Naive B cell (primary cell): ENCODE measurements at regions not wholly inside any gene's neighbourhood (a gene's known extent, or its start where the extent isn't known, plus 50 kb on each side); places are given as distances from the start of the nearest gene placed in this dataset.

Source experiments
- ATAC-seq, 2 donors: fragments of 150-1000 bp; cut with Tn5 transposase; 2 replicates each; pipeline ENCODE4 v1.10.0; 2021; ENCODE audit warnings: low read depth in 2 of 2, mild to moderate bottlenecking in 2 of 2, moderate library complexity in 2 of 2
- DNase-seq: peaks from one replicate; pipeline ENCODE4 v3.0.0; 2022
- H3K27ac Mint-ChIP-seq, 6 donors: one replicate each; pipeline ENCODE4 v1.8.0; 2020 to 2022; ENCODE audit warnings: mild to moderate bottlenecking in 6 of 6, mixed read lengths in 6 of 6, moderate library complexity in 5 of 6, inconsistent platforms in 2 of 6
- H3K27me3 Mint-ChIP-seq, 3 donors: one replicate each; pipeline ENCODE4 v1.8.0; 2021 to 2022; ENCODE audit warnings: mixed read lengths in 3 of 3, mild to moderate bottlenecking in 1 of 3
- H3K36me3 Mint-ChIP-seq, 2 donors: one replicate each; pipeline ENCODE4 v1.8.0; 2020 to 2022; ENCODE audit warnings: mixed read lengths in 2 of 2, inconsistent platforms in 1 of 2, mild to moderate bottlenecking in 1 of 2
- H3K4me1 Mint-ChIP-seq, 3 donors: one replicate each; pipeline ENCODE4 v1.8.0; 2020 to 2022; ENCODE audit warnings: mixed read lengths in 3 of 3, inconsistent platforms in 1 of 3, mild to moderate bottlenecking in 1 of 3, moderate library complexity in 1 of 3
- H3K4me3 Mint-ChIP-seq, 8 donors: one replicate each; pipeline ENCODE4 v1.8.0; 2020 to 2022; ENCODE audit warnings: mild to moderate bottlenecking in 8 of 8, mixed read lengths in 8 of 8, moderate library complexity in 8 of 8, inconsistent platforms in 2 of 8
- H3K9me3 Mint-ChIP-seq, 7 donors: one replicate each; pipeline ENCODE4 v1.8.0; 2020 to 2022; ENCODE audit warnings: mixed read lengths in 7 of 7, mild to moderate bottlenecking in 5 of 7, inconsistent platforms in 2 of 7, moderate library complexity in 1 of 7

- peaks cover 5 to 25% (median 11%) of the 10 kb centered on the region in 3 donors for H3K27me3 Mint-ChIP-seq
- H3K9me3 Mint-ChIP-seq: peaks cover 3 to 9% (median 5%) of the 10 kb centered on the region in 7 donors
- no peak overlapping the region for H3K4me3 Mint-ChIP-seq
- H3K36me3 Mint-ChIP-seq: no peaks in the 10 kb centered on the region
- H3K4me1 Mint-ChIP-seq: peaks cover 0 to 3% (median 2%) of the 10 kb centered on the region in 3 donors
- H3K27ac Mint-ChIP-seq: peak overlapping the region in 1 of 6 donors; percentile 3
- ATAC-seq (no peak), DNase-seq (no peak)
These were observed 183.1 kb downstream of the PHLDA1 start for GRCh38 chr12:75848431-75848925.

DNA sequence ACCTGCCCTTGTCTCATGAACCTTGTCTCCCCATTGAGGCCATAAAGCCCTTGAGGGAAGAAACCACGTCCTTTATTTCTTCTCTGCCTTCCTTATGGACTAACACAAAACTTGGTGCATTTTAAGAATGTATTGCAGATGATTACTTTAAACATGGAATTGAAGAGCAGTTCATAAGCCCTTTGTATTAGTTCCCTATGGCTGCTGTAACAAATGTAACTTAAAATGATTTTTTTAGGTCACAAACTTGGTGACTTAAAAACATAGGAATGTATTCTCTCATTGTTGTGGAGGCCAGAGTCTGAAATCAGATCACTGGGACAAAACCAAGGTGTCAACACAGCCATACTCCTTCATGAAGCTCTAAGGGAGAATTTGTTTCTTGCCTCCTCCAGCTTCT, 185.5 kb downstream of the PHLDA1 start:
- Mint-ChIP-seq H3K27me3 (peaks cover 8 to 29% (median 11%) of the 10 kb centered on the region in 3 donors), H3K9me3 (peaks cover 3 to 9% (median 5%) of the 10 kb centered on the region in 7 donors), H3K4me3 (no peak overlapping the region), H3K4me1 (no peaks in the 10 kb centered on the region), H3K36me3 (no peaks in the 10 kb centered on the region), H3K27ac (no peak overlapping the region)
- no peak for ATAC-seq
- no peak for DNase-seq

GRCh38 chr12:75844985-75845384, 186.6 kb downstream of the PHLDA1 start:
- ATAC-seq: no peak

GRCh38 chr12:75844049-75844770, 187.4 kb downstream of the PHLDA1 start:
- no peak for DNase-seq
- ATAC-seq: no peak
- H3K4me1 Mint-ChIP-seq: no peaks in the 10 kb centered on the region
- peaks cover 17 to 25% (median 21%) of the 10 kb centered on the region in 3 donors for H3K27me3 Mint-ChIP-seq
- H3K4me3 Mint-ChIP-seq: no peak overlapping the region
- no peaks in the 10 kb centered on the region for H3K36me3 Mint-ChIP-seq
- H3K27ac Mint-ChIP-seq: no peak overlapping the region
- H3K9me3 Mint-ChIP-seq: peaks cover 3 to 9% (median 5%) of the 10 kb centered on the region in 7 donors

More at GRCh38 chr12:75844985-75845384, 186.6 kb downstream of the PHLDA1 start:
- DNase-seq: no peak
- Mint-ChIP-seq H3K4me3 (no peak overlapping the region), H3K9me3 (peaks cover 3 to 9% (median 5%) of the 10 kb centered on the region in 7 donors), H3K4me1 (no peaks in the 10 kb centered on the region), H3K36me3 (no peaks in the 10 kb centered on the region), H3K27ac (no peak overlapping the region), H3K27me3 (peaks cover 15 to 25% (median 21%) of the 10 kb centered on the region in 3 donors)

DNA sequence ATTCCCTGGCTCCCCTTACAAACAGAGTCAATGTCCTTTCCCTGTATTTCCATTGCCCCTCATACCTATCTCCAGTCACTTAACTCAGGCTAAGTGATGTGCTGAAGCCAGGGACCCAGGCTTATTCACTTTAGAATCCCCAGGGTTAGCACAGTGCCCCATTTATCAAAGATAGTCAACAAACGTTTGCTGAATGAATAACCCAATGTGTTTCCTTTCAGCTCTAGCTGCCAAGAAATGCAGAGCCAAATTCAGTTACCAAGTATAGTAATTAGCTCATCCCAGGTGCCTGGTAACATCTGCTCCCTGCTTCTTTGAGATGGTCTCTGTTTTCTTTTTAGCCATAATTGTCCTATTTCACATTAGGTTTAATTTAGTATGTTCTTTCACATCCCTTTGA, 189.5 kb downstream of the PHLDA1 start:
- Mint-ChIP-seq H3K4me1 (no peaks in the 10 kb centered on the region), H3K27ac (no peak overlapping the region), H3K27me3 (peaks cover 17 to 25% (median 21%) of the 10 kb centered on the region in 3 donors), H3K9me3 (peaks cover 3 to 9% (median 6%) of the 10 kb centered on the region in 7 donors), H3K4me3 (no peak overlapping the region), H3K36me3 (no peaks in the 10 kb centered on the region)
- ATAC-seq (no peak), DNase-seq (no peak)

DNA sequence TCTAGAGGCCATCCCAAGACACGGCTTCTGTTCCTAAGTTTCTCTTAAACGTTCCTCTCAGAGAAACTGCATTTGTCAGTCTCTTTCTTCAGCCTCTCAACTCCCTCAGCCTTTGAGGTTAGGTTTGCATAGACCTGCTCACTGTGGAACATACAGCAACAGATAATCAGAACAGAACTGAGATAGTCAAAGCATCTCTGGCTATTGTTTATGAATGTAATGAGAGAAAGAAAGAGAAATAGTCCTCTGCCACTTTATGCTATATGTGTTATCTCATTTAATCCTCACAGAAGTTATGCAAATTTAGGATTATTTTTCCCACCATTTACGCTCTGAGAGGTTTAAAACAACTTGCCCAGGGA, 190.6 kb downstream of the PHLDA1 start:
- H3K27ac Mint-ChIP-seq: no peak overlapping the region

DNA sequence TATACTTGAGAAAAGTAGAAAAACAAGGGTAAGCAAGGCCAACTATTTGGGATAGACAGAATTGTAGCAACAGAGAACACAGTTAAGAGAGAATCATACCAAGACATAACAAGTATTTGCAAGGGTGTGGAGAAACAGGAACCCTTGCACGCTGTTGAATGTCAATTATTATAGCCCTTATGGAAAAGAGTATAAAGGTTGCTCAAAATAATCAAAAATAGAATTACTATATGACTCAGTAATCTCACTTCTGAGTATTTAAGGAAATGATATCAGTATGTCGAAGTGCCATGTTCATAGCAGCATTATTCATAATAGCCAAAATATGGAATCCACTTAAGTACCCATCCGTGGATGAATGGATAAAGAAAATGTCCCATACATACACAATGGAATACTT, 193.3 kb downstream of the PHLDA1 start:
- H3K27me3 Mint-ChIP-seq: peaks cover 21 to 30% (median 22%) of the 10 kb centered on the region in 3 donors
- ATAC-seq: no peak
- peaks cover 0 to 2% (median 0%) of the 10 kb centered on the region in 7 donors for H3K9me3 Mint-ChIP-seq
- H3K36me3 Mint-ChIP-seq: no peaks in the 10 kb centered on the region
- no peak overlapping the region for H3K27ac Mint-ChIP-seq
- DNase-seq: no peak
- H3K4me3 Mint-ChIP-seq: no peak overlapping the region
- no peaks in the 10 kb centered on the region for H3K4me1 Mint-ChIP-seq

More for the DNA sequence above, 190.6 kb downstream of the PHLDA1 start:
- no peak overlapping the region for H3K4me3 Mint-ChIP-seq
- H3K4me1 Mint-ChIP-seq: no peaks in the 10 kb centered on the region
- ATAC-seq (no peak), DNase-seq (no peak)
- H3K27me3 Mint-ChIP-seq: peaks cover 19 to 25% (median 21%) of the 10 kb centered on the region in 3 donors
- H3K36me3 Mint-ChIP-seq: no peaks in the 10 kb centered on the region
- peaks cover 0 to 8% (median 2%) of the 10 kb centered on the region in 7 donors for H3K9me3 Mint-ChIP-seq

GRCh38 chr12:75837700-75838099, 193.9 kb downstream of the PHLDA1 start:
- Mint-ChIP-seq H3K27me3 (peaks cover 20 to 29% (median 22%) of the 10 kb centered on the region in 3 donors), H3K9me3 (peaks cover 0 to 2% (median 0%) of the 10 kb centered on the region in 7 donors), H3K36me3 (no peaks in the 10 kb centered on the region), H3K4me3 (no peak overlapping the region), H3K4me1 (no peaks in the 10 kb centered on the region), H3K27ac (no peak overlapping the region)
- no peak for DNase-seq
- no peak for ATAC-seq

GRCh38 chr12:75836533-75836932, 195.0 kb downstream of the PHLDA1 start:
- ATAC-seq (no peak), DNase-seq (no peak)
- no peak overlapping the region for H3K27ac Mint-ChIP-seq
- H3K36me3 Mint-ChIP-seq: no peaks in the 10 kb centered on the region
- peaks cover 13 to 29% (median 22%) of the 10 kb centered on the region in 3 donors for H3K27me3 Mint-ChIP-seq
- no peaks in the 10 kb centered on the region for H3K4me1 Mint-ChIP-seq
- H3K4me3 Mint-ChIP-seq: no peak overlapping the region
- H3K9me3 Mint-ChIP-seq: peaks cover 0 to 2% (median 0%) of the 10 kb centered on the region in 7 donors

GRCh38 chr12:75834591-75834990, 197.0 kb downstream of the PHLDA1 start:
- H3K27me3 Mint-ChIP-seq: peaks cover 10 to 20% (median 11%) of the 10 kb centered on the region in 3 donors
- peaks cover 0 to 2% (median 0%) of the 10 kb centered on the region in 7 donors for H3K9me3 Mint-ChIP-seq
- no peaks in the 10 kb centered on the region for H3K4me1 Mint-ChIP-seq
- DNase-seq: no peak
- H3K36me3 Mint-ChIP-seq: no peaks in the 10 kb centered on the region
- no peak overlapping the region for H3K4me3 Mint-ChIP-seq
- ATAC-seq: no peak
- no peak overlapping the region for H3K27ac Mint-ChIP-seq

DNA sequence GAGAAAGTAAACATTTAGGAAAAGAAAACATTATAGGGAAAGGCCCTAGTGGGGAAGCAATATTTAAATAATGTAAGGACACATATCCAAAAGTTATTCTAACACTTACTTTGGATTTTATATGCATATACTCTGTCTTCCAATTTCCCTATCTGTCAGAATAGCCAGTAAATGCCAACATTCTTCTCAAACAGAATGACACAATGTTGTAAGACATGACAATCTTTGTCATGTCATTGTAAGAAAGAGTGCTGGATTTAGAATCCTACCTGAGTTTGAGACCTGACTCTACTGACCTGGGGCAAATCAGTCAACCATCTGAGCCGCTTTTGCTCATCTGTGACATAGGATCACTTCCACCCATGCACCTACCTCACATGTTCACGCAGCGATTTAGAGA, 198.3 kb downstream of the PHLDA1 start:
- Mint-ChIP-seq H3K4me1 (no peaks in the 10 kb centered on the region), H3K27me3 (peaks cover 10 to 20% (median 11%) of the 10 kb centered on the region in 3 donors), H3K4me3 (no peak overlapping the region), H3K36me3 (no peaks in the 10 kb centered on the region), H3K9me3 (peaks cover 0 to 6% (median 0%) of the 10 kb centered on the region in 7 donors), H3K27ac (no peak overlapping the region)
- no peak for DNase-seq
- no peak for ATAC-seq

DNA sequence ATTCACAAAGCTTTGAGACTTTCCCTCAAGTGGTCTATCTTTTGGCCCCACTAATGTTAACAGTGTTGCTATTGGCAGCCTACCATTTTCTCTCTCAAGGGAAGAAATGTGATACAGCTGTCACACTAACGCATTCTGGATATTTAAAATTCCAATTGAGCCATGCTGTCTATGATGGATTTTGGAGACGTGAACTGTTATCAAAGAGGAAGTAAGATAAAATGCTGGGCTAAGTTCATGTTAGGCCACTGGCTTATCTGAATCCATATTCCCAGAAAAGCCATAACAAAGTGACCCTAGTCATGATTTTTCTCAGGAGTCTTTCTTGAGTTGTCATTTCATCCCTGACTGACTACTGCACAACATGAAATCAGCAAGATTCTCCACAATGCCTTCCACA, 200.2 kb downstream of the PHLDA1 start:
- Mint-ChIP-seq H3K27me3 (peaks cover 10 to 20% (median 11%) of the 10 kb centered on the region in 3 donors), H3K9me3 (peaks cover 0 to 6% (median 0%) of the 10 kb centered on the region in 7 donors), H3K4me1 (no peaks in the 10 kb centered on the region), H3K36me3 (no peaks in the 10 kb centered on the region), H3K27ac (no peak overlapping the region), H3K4me3 (no peak overlapping the region)
- DNase-seq (no peak), ATAC-seq (no peak)

GRCh38 chr12:75827061-75827460, 204.5 kb downstream of the PHLDA1 start:
- H3K36me3 Mint-ChIP-seq: no peaks in the 10 kb centered on the region
- H3K27ac Mint-ChIP-seq: no peak overlapping the region
- H3K27me3 Mint-ChIP-seq: peaks cover 5 to 8% (median 6%) of the 10 kb centered on the region in 3 donors
- DNase-seq (no peak), ATAC-seq (no peak)
- H3K4me1 Mint-ChIP-seq: no peaks in the 10 kb centered on the region
- no peak overlapping the region for H3K4me3 Mint-ChIP-seq
- peaks cover 0 to 6% (median 0%) of the 10 kb centered on the region in 7 donors for H3K9me3 Mint-ChIP-seq

- no peak overlapping the region for H3K27ac Mint-ChIP-seq
- H3K4me1 Mint-ChIP-seq: no peaks in the 10 kb centered on the region
- no peaks in the 10 kb centered on the region for H3K36me3 Mint-ChIP-seq
- H3K27me3 Mint-ChIP-seq: peaks cover 5 to 9% (median 6%) of the 10 kb centered on the region in 3 donors
- ATAC-seq (no peak), DNase-seq (no peak)
- no peak overlapping the region for H3K4me3 Mint-ChIP-seq
- peaks cover 0 to 6% (median 0%) of the 10 kb centered on the region in 7 donors for H3K9me3 Mint-ChIP-seq
These were observed 205.9 kb downstream of the PHLDA1 start for GRCh38 chr12:75825686-75826085.
